ENCODE measurements at regions not wholly inside any gene's neighbourhood (a gene's known extent, or its start where the extent isn't known, plus 50 kb on each side); places are given as distances from the start of the nearest gene placed in this dataset.
"Not testable (repeated sequence)": the region's sequence is repeated elsewhere in the genome, so short reads cannot be mapped to it uniquely, and the experiment has no call there.

DNA sequence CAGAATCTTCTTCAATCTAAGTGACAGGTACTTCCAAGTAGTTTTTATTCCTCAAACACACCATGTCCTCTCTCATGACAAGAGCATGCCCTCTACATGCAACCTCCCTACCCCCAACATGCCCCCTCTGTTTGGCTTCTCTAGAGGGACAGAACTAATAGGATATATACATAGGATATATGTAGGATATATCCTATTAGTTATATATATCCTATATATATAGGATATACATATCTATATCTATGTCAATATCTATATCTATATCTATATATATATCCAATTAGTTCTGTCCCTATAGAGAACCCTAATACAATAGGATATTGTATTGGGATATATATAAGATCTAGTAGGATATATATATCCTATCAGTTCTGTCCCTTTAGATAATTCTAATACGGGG lies 701.9 kb upstream of the MIR17HG start:
- H3K36me3 Mint-ChIP-seq, result no peaks in the 10 kb centered on the region
- no peak for ATAC-seq
- H3K9me3 Mint-ChIP-seq, result peaks cover 23% of the 10 kb centered on the region
- H3K27ac Mint-ChIP-seq, result no peak overlapping the region
- H3K4me1 Mint-ChIP-seq, result no peaks in the 10 kb centered on the region
- no peak for DNase-seq (ENCODE audit: low spot score in 2 of 2)
- H3K4me3 Mint-ChIP-seq, result no peak overlapping the region

DNA sequence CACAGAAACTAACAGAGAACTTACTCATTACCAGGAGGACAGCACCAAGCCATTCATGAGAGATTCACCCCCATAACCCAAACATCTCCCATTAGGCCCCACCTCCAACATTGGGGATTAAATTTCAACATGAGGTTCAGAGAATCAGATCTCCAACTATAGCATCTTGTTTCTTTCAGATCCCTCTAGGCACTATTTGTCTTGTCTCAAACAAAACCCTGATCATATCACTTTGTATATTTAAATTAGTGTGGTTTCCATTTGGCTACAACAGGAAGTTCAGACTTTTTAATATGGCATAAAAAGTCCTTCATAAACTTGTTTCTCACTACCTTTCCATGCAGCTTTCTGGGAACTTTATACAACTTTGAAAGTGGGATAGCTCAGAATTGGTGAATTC lies 699.0 kb upstream of the MIR17HG start:
- Mint-ChIP-seq H3K36me3 (no peaks in the 10 kb centered on the region), H3K27ac (no peak overlapping the region), H3K4me3 (no peak overlapping the region), H3K4me1 (no peaks in the 10 kb centered on the region), H3K9me3 (peaks cover 31% of the 10 kb centered on the region)
- ATAC-seq, result no peak
- no peak for DNase-seq (ENCODE audit: low spot score in 2 of 2)

DNA sequence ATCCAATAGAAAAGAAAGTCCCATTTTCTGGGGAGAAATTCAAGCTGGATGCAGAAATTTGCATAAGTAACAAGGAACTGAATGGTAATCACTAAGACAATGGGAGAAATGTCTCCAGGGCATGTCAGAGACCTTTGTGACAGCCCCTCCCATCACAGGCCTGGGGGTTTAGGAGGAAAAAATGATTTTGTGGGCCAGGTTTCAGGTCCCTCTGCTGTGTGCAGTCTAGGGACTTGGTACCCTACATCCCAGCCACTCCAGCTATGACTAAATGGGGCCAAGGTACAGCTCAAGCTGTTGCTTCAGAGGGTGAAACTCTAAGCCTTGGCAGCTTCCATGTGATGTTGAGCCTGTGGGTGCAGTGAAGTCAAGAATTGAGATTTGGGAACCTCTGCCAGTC lies 695.5 kb upstream of the MIR17HG start:
- ATAC-seq (no peak), DNase-seq (ENCODE audit: low spot score in 2 of 2) (no peak)
- Mint-ChIP-seq H3K36me3 (no peaks in the 10 kb centered on the region), H3K9me3 (peaks cover 19% of the 10 kb centered on the region), H3K4me1 (no peaks in the 10 kb centered on the region), H3K4me3 (no peak overlapping the region), H3K27ac (no peak overlapping the region)

DNA sequence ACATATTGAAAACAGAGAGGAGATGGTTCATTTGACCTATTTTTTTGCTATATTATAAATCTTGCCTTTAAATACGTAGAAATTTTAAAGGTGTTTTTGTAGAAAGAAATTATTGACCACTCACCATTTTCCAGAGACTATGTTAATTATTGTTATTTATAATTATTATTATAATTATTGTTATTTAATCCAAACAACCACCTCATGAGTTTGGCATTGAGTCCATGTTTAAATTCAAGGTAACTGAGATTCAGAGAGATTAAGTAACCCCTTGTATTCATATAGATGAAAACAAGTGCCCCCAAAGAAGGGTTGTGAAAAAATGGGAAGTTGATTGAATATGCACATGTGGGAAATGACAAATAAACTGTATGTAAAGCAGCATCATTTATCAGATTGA lies 692.5 kb upstream of the MIR17HG start:
- peaks cover 10% of the 10 kb centered on the region for H3K9me3 Mint-ChIP-seq
- ATAC-seq (no peak), DNase-seq (ENCODE audit: low spot score in 2 of 2) (no peak)
- H3K4me3 Mint-ChIP-seq, result no peak overlapping the region
- no peaks in the 10 kb centered on the region for H3K36me3 Mint-ChIP-seq
- no peaks in the 10 kb centered on the region for H3K4me1 Mint-ChIP-seq
- no peak overlapping the region for H3K27ac Mint-ChIP-seq

GRCh38 chr13:90664200-90664599 lies 683.3 kb upstream of the MIR17HG start:
- not testable (repeated sequence) for ATAC-seq; H3K4me1 Mint-ChIP-seq; H3K4me3 Mint-ChIP-seq; H3K9me3 Mint-ChIP-seq; H3K27ac Mint-ChIP-seq; H3K36me3 Mint-ChIP-seq; DNase-seq (ENCODE audit: low spot score in 2 of 2)

DNA sequence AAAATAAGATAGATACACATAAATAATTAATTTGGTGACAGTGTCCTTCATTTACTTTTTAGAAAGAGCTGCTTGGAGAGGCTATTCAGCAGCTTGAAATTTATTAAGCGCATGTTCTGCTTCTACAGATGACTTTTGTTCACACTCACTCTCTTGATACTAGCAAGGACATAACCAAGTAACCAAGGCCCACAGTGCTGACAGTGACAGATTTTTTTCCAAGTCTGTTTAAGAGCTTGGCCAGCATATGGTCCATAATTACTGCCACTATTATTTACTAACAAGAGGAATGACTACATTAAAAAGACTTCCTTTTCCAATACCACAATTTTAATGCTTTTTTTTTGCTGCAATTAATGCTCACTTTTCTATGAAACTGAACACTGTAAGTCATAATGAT lies 673.7 kb upstream of the MIR17HG start:
- no peaks in the 10 kb centered on the region for H3K36me3 Mint-ChIP-seq
- H3K4me3 Mint-ChIP-seq, result no peak overlapping the region
- no peak for ATAC-seq
- no peaks in the 10 kb centered on the region for H3K4me1 Mint-ChIP-seq
- peaks cover 6% of the 10 kb centered on the region for H3K9me3 Mint-ChIP-seq
- DNase-seq (ENCODE audit: low spot score in 2 of 2), result no peak
- no peak overlapping the region for H3K27ac Mint-ChIP-seq

GRCh38 chr13:90675129-90675528 lies 672.4 kb upstream of the MIR17HG start:
- Mint-ChIP-seq H3K4me3 (no peak overlapping the region), H3K27ac (no peak overlapping the region)

GRCh38 chr13:90680826-90681225 lies 666.7 kb upstream of the MIR17HG start:
- ATAC-seq, result no peak
- Mint-ChIP-seq H3K4me1 (no peaks in the 10 kb centered on the region), H3K27ac (no peak overlapping the region), H3K9me3 (peaks cover 18% of the 10 kb centered on the region), H3K4me3 (no peak overlapping the region), H3K36me3 (no peaks in the 10 kb centered on the region)
- DNase-seq (ENCODE audit: low spot score in 2 of 2), result no peak

More at GRCh38 chr13:90675129-90675528, 672.4 kb upstream of the MIR17HG start:
- DNase-seq (ENCODE audit: low spot score in 2 of 2) (no peak), ATAC-seq (no peak)
- Mint-ChIP-seq H3K9me3 (peaks cover 9% of the 10 kb centered on the region), H3K4me1 (no peaks in the 10 kb centered on the region), H3K36me3 (no peaks in the 10 kb centered on the region)

- DNase-seq (ENCODE audit: low spot score in 2 of 2), result no peak
- H3K36me3 Mint-ChIP-seq, result no peaks in the 10 kb centered on the region
- ATAC-seq, result no peak
- H3K27ac Mint-ChIP-seq, result no peak overlapping the region
- peaks cover 15% of the 10 kb centered on the region for H3K9me3 Mint-ChIP-seq
- H3K4me3 Mint-ChIP-seq, result no peak overlapping the region
- H3K4me1 Mint-ChIP-seq, result no peaks in the 10 kb centered on the region
Measured at GRCh38 chr13:90683711-90684131, 663.8 kb upstream of the MIR17HG start.

GRCh38 chr13:90686442-90686841 lies 661.0 kb upstream of the MIR17HG start:
- peaks cover 9% of the 10 kb centered on the region for H3K9me3 Mint-ChIP-seq
- ATAC-seq, result no peak

GRCh38 chr13:90689111-90689510 lies 658.4 kb upstream of the MIR17HG start:
- no peaks in the 10 kb centered on the region for H3K36me3 Mint-ChIP-seq
- H3K4me3 Mint-ChIP-seq, result no peak overlapping the region
- ATAC-seq, result no peak
- no peaks in the 10 kb centered on the region for H3K4me1 Mint-ChIP-seq
- H3K27ac Mint-ChIP-seq, result no peak overlapping the region
- H3K9me3 Mint-ChIP-seq, result peaks cover 7% of the 10 kb centered on the region
- no peak for DNase-seq (ENCODE audit: low spot score in 2 of 2)

More at GRCh38 chr13:90686442-90686841, 661.0 kb upstream of the MIR17HG start:
- no peak overlapping the region for H3K27ac Mint-ChIP-seq
- H3K4me3 Mint-ChIP-seq, result no peak overlapping the region
- H3K36me3 Mint-ChIP-seq, result no peaks in the 10 kb centered on the region
- no peaks in the 10 kb centered on the region for H3K4me1 Mint-ChIP-seq
- no peak for DNase-seq (ENCODE audit: low spot score in 2 of 2)

- Mint-ChIP-seq H3K27ac (no peak overlapping the region), H3K4me1 (no peaks in the 10 kb centered on the region), H3K9me3 (peaks cover 4% of the 10 kb centered on the region), H3K36me3 (no peaks in the 10 kb centered on the region), H3K4me3 (no peak overlapping the region)
- ATAC-seq, result no peak
- DNase-seq (ENCODE audit: low spot score in 2 of 2), result no peak
Measured at GRCh38 chr13:90690458-90691080, 656.9 kb upstream of the MIR17HG start.

- Mint-ChIP-seq H3K4me3 (no peak overlapping the region), H3K36me3 (no peaks in the 10 kb centered on the region), H3K9me3 (peaks cover 8% of the 10 kb centered on the region), H3K27ac (no peak overlapping the region), H3K4me1 (no peaks in the 10 kb centered on the region)
- ATAC-seq (no peak), DNase-seq (ENCODE audit: low spot score in 2 of 2) (no peak)
Measured at GRCh38 chr13:90696254-90696653, 651.2 kb upstream of the MIR17HG start.

DNA sequence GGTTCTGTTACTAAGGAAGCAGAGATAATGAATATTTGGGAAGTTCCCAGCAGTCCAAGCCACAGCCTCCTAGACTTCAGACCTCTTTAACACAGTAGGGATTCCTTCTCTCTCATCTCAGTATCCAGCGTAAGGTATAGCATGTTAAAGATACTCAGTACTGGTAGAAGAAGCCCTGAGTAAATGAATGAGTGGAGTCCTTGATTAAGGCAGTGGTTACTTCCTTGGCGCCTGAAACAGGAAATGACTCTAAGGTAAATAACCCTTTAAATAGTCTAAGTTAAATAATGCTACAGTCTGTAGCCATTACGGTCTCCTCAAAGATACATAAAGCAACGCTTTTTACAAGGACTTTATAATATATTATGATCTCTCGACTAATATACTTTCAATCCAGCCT lies 650.8 kb upstream of the MIR17HG start:
- Mint-ChIP-seq H3K27ac (no peak overlapping the region), H3K4me1 (no peaks in the 10 kb centered on the region), H3K9me3 (peaks cover 8% of the 10 kb centered on the region), H3K4me3 (no peak overlapping the region), H3K36me3 (no peaks in the 10 kb centered on the region)
- ATAC-seq (no peak), DNase-seq (ENCODE audit: low spot score in 2 of 2) (no peak)

DNA sequence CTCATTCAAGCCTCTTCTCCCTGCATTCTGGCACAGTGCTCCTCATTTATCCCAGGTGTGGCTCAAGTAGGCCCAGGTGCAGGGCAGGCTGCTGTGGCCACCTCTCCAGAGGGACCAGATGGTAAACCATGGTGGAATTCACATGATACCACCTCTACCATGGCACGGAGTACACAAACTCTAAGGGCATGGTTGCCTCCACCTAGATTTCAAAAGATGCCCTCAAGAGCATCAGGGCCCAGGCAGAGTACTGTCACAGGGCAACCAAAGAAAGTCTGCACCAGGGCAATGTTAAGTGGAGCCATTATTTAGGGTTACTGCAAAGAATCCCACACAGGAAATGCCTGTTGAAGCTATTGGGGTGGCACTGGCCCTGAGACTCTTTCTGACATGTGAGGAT lies 647.1 kb upstream of the MIR17HG start:
- peaks cover 13% of the 10 kb centered on the region for H3K9me3 Mint-ChIP-seq
- H3K4me1 Mint-ChIP-seq, result no peaks in the 10 kb centered on the region
- ATAC-seq (no peak), DNase-seq (ENCODE audit: low spot score in 2 of 2) (no peak)
- no peak overlapping the region for H3K4me3 Mint-ChIP-seq
- H3K36me3 Mint-ChIP-seq, result no peaks in the 10 kb centered on the region
- no peak overlapping the region for H3K27ac Mint-ChIP-seq

DNA sequence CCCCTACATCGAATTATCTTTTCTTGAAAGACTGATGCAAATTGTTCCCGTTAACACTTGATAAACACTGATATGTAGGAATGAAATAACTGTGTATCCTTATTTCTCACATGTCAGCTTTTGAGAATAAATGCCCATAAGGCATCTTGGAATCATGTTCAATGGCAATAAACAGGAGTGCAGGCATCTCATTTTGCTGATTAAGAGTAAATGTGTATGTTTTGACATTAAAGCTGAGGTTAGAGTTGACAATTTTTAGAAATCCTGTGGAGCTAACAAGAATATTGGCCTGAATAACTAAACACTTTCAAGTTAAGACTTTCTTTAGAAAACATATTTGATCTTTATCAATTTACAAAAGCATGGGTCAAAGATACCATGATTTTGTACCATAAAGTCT lies 646.2 kb upstream of the MIR17HG start:
- Mint-ChIP-seq H3K4me1 (no peaks in the 10 kb centered on the region), H3K9me3 (peaks cover 13% of the 10 kb centered on the region), H3K4me3 (no peak overlapping the region), H3K36me3 (no peaks in the 10 kb centered on the region), H3K27ac (no peak overlapping the region)
- no peak for ATAC-seq
- DNase-seq (ENCODE audit: low spot score in 2 of 2), result no peak

DNA sequence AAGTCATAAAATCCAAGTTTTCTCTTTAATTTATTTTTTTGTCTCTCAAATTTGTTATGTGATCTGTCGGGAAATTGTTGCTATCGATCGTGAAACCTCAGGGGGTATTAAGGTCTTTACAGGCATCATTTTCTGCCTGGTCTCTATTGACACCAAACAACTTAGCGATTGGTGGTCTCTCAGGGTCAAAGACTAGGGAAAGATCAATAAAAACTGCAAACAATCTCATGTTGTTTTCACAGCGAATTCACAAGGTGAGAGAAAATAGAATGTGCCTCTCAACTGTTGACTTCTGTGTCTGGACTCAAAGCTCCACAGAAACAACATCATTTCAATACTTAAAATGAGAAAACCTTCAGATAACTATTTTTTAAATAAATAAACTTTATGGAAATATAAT lies 645.4 kb upstream of the MIR17HG start:
- H3K36me3 Mint-ChIP-seq, result no peaks in the 10 kb centered on the region
- H3K9me3 Mint-ChIP-seq, result peaks cover 13% of the 10 kb centered on the region
- DNase-seq (ENCODE audit: low spot score in 2 of 2), result no peak
- ATAC-seq, result no peak
- H3K4me1 Mint-ChIP-seq, result no peaks in the 10 kb centered on the region
- H3K4me3 Mint-ChIP-seq, result no peak overlapping the region
- no peak overlapping the region for H3K27ac Mint-ChIP-seq
